Astrocyte of the spinal cord (primary cell): ENCODE measurements at regions not wholly inside any gene's neighbourhood (a gene's known extent, or its start where the extent isn't known, plus 50 kb on each side); places are given as distances from the start of the nearest gene placed in this dataset.

Experiments used
- DNase-seq: peaks from one replicate; pipeline ENCODE4 v3.0.0; 2011; ENCODE audit warnings: low read depth, low spot score
- H3K4me3 ChIP-seq: 2 replicates; pipeline ENCODE4 v1.5.1; 2011; ENCODE audit warnings: low read depth, mild to moderate bottlenecking, low read length, moderate library complexity
- in situ Hi-C: cut with HindIII; loops from 2 replicates; pipeline ENCODE4 v1.10.0; 2017; ENCODE audit warnings: low sequenced_read_pairs
- TF ChIP-seq, protein P1 (sequence below): IDR thresholded peaks from 2 replicates; pipeline ENCODE4 v1.5.1; 2012; ENCODE audit warnings: low read depth, mild to moderate bottlenecking, low read length, inconsistent platforms

GRCh38 chr4:129358571-129358970, 262.6 kb downstream of the C4orf33 start:
- TF ChIP-seq, protein P1, sequence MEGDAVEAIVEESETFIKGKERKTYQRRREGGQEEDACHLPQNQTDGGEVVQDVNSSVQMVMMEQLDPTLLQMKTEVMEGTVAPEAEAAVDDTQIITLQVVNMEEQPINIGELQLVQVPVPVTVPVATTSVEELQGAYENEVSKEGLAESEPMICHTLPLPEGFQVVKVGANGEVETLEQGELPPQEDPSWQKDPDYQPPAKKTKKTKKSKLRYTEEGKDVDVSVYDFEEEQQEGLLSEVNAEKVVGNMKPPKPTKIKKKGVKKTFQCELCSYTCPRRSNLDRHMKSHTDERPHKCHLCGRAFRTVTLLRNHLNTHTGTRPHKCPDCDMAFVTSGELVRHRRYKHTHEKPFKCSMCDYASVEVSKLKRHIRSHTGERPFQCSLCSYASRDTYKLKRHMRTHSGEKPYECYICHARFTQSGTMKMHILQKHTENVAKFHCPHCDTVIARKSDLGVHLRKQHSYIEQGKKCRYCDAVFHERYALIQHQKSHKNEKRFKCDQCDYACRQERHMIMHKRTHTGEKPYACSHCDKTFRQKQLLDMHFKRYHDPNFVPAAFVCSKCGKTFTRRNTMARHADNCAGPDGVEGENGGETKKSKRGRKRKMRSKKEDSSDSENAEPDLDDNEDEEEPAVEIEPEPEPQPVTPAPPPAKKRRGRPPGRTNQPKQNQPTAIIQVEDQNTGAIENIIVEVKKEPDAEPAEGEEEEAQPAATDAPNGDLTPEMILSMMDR: no peak
- no peak overlapping the region for H3K4me3 ChIP-seq
- DNase-seq: peak; percentile 88
- in situ Hi-C loops: no loop called here

DNA sequence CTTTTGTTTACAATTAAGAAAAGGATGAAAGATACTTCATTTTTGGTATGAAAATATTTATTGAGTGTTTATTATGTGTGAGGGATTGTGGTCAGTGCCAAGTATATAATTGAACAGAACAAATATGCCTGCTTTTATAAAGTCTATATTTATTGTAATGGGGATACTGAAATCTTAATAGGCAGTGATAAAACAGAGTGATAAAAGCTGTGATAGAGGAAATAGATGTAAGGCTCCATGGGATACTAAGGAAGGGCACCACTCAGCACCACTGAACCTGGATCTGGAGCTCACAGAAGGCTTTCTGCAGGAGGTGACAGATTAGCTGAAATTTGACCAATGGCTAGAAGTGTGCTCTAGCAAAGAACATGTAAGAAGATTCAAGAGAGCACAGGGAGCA, 263.5 kb downstream of the C4orf33 start:
- TF ChIP-seq, protein P1: no peak
- in situ Hi-C loops: no loop called here
- DNase-seq: no peak
- H3K4me3 ChIP-seq: no peak overlapping the region

- peak; percentile 79 for DNase-seq
- H3K4me3 ChIP-seq: no peak overlapping the region
- TF ChIP-seq, protein P1: peak; percentile 85
- in situ Hi-C loops: no loop called here
These were observed 266.8 kb downstream of the C4orf33 start for GRCh38 chr4:129362691-129363274.

GRCh38 chr4:129364747-129365452, 268.9 kb downstream of the C4orf33 start:
- no peak for DNase-seq
- in situ Hi-C loops: no loop called here
- TF ChIP-seq, protein P1: no peak
- H3K4me3 ChIP-seq: no peak overlapping the region

GRCh38 chr4:129369361-129370010, 273.5 kb downstream of the C4orf33 start:
- H3K4me3 ChIP-seq: no peak overlapping the region
- no peak for DNase-seq
- TF ChIP-seq, protein P1: no peak
- in situ Hi-C loops: no loop called here

DNA sequence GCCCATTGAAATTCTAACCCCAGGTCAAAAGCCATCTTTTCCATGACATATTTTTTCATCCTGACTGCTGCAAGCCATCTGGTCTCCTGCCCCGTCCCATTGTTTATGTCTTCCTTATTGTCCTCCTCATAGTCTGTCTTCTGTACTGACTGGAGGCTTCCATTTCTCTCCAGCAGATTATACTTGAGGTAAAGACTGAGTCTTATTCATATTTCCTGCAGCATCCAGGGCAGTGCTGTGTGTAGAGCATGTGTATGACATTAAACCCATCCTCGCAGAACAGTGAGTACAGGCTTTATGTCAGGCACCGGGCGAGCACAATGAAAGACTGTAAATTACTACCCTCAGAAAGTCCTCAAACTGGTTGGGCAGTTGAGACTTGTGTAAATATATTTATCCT, 275.1 kb downstream of the C4orf33 start:
- no peak overlapping the region for H3K4me3 ChIP-seq
- in situ Hi-C loops: no loop called here
- TF ChIP-seq, protein P1: no peak
- DNase-seq: no peak
